Esophagus muscularis mucosa (tissue), 4 donors: ENCODE measurements at regions not wholly inside any gene's neighbourhood (a gene's known extent, or its start where the extent isn't known, plus 50 kb on each side); places are given as distances from the start of the nearest gene placed in this dataset.

Source experiments
- EP300 ChIP-seq: sonication (generic); formaldehyde crosslinking; IDR thresholded peaks from one replicate; pipeline ENCODE4 v1.6.1; 2017; ENCODE audit warnings: antibody characterized with exemption
- POLR2A ChIP-seq: fragments of 450-650 bp; IDR thresholded peaks from one replicate; pipeline ENCODE4 v1.6.1; 2017; ENCODE audit warnings: antibody characterized with exemption, moderate library complexity, mild to moderate bottlenecking, low read depth
- POLR2AphosphoS5 ChIP-seq, 2 donors: sonication (generic); formaldehyde crosslinking; IDR thresholded peaks; one replicate each; pipeline ENCODE4 v1.6.1; 2017; ENCODE audit warnings: antibody characterized with exemption in 2 of 2
- TF ChIP-seq, protein P1 (sequence below), 3 experiments: fragments of 200-600 bp in 2 of 3; fragments of 450-650 bp in 1 of 3; sonication (generic) in 2 of 3; IDR thresholded peaks; one replicate each; pipeline ENCODE4 v1.5.1; 2017 to 2019; ENCODE audit warnings: antibody characterized with exemption in 3 of 3, mild to moderate bottlenecking in 2 of 3, moderate library complexity in 1 of 3

DNA sequence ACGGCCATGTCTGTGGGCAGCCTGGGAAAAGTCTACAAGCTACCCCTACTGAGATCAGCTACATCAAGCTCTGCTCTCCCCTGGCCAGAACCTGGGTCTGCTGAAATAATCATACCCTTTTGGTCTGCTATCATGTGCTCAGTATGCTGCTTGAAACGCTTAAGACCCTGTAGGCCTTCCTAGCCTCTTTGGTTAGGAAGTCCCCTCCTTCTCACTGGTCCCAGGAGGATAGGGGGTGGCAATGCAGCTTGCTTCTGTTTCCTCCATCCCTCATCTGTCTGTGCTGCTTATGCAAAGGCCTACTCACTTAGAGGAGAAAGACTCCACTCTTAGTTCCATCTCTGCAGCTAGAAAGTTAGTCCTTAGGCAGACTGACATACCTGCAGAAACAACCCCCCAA, 118.2 kb upstream of the RASGRP1 start:
- TF ChIP-seq POLR2A: no peak
- TF ChIP-seq, protein P1, sequence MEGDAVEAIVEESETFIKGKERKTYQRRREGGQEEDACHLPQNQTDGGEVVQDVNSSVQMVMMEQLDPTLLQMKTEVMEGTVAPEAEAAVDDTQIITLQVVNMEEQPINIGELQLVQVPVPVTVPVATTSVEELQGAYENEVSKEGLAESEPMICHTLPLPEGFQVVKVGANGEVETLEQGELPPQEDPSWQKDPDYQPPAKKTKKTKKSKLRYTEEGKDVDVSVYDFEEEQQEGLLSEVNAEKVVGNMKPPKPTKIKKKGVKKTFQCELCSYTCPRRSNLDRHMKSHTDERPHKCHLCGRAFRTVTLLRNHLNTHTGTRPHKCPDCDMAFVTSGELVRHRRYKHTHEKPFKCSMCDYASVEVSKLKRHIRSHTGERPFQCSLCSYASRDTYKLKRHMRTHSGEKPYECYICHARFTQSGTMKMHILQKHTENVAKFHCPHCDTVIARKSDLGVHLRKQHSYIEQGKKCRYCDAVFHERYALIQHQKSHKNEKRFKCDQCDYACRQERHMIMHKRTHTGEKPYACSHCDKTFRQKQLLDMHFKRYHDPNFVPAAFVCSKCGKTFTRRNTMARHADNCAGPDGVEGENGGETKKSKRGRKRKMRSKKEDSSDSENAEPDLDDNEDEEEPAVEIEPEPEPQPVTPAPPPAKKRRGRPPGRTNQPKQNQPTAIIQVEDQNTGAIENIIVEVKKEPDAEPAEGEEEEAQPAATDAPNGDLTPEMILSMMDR (IDR thresholded peaks at IDR 0.05): no peak
- no peak for TF ChIP-seq EP300
- no peak for TF ChIP-seq POLR2AphosphoS5 (IDR thresholded peaks at IDR 0.05)
